HCT116 (cell line): ENCODE measurements at regions not wholly inside any gene's neighbourhood (a gene's known extent, or its start where the extent isn't known, plus 50 kb on each side); places are given as distances from the start of the nearest gene placed in this dataset.

Experiments
- CTCF ChIP-seq, 3 experiments: fragments of 200-600 bp in 1 of 3; sonication (generic) in 1 of 3; IDR thresholded peaks in 2 of 3; conservative IDR thresholded peaks in 1 of 3; 2 replicates each; pipeline ENCODE4 v1.5.1; 2012 to 2017; ENCODE audit warnings: low read depth in 2 of 3, low read length in 2 of 3, antibody characterized with exemption in 1 of 3, borderline replicate concordance in 1 of 3, control low read depth in 1 of 3, mild to moderate bottlenecking in 1 of 3, mixed read lengths in 1 of 3, mixed run types in 1 of 3, moderate library complexity in 1 of 3; ENCODE audit not compliant: insufficient read depth in 1 of 3
- EZH2 ChIP-seq: fragments of 200-600 bp; sonication (generic); IDR thresholded peaks from 2 replicates; pipeline ENCODE4 v1.6.1; 2017; ENCODE audit warnings: antibody characterized with exemption, mixed run types
- EZH2phosphoT487 ChIP-seq: fragments of 200-600 bp; IDR thresholded peaks from 2 replicates; pipeline ENCODE4 v1.6.1; 2018; ENCODE audit warnings: antibody characterized with exemption, borderline replicate concordance
- JUND ChIP-seq: IDR thresholded peaks from 2 replicates; pipeline ENCODE4 v1.6.1; 2012
- POLR2A ChIP-seq: IDR thresholded peaks from 2 replicates; pipeline ENCODE4 v1.7.0; 2011; ENCODE audit warnings: borderline replicate concordance; ENCODE audit not compliant: insufficient read depth, insufficient read length; ENCODE audit errors: extremely low read depth
- RAD21 ChIP-seq: IDR thresholded peaks from 2 replicates; pipeline ENCODE4 v1.6.1; 2012; ENCODE audit warnings: low read depth, mild to moderate bottlenecking
- SIN3A ChIP-seq: IDR thresholded peaks from 2 replicates; pipeline ENCODE4 v1.6.1; 2012; ENCODE audit warnings: low read depth
- SP1 ChIP-seq: IDR thresholded peaks from 2 replicates; pipeline ENCODE4 v1.6.1; 2012; ENCODE audit warnings: low read depth
- YY1 ChIP-seq: IDR thresholded peaks from 2 replicates; pipeline ENCODE4 v1.6.1; 2011; ENCODE audit warnings: low read length, low read depth, moderate library complexity, mild to moderate bottlenecking; ENCODE audit not compliant: insufficient replicate concordance; ENCODE audit errors: extremely low read depth
- ZBTB33 ChIP-seq: IDR thresholded peaks from 2 replicates; pipeline ENCODE4 v1.6.1; 2011; ENCODE audit warnings: mild to moderate bottlenecking, low read length, moderate library complexity; ENCODE audit not compliant: insufficient replicate concordance; ENCODE audit errors: extremely low read depth

DNA sequence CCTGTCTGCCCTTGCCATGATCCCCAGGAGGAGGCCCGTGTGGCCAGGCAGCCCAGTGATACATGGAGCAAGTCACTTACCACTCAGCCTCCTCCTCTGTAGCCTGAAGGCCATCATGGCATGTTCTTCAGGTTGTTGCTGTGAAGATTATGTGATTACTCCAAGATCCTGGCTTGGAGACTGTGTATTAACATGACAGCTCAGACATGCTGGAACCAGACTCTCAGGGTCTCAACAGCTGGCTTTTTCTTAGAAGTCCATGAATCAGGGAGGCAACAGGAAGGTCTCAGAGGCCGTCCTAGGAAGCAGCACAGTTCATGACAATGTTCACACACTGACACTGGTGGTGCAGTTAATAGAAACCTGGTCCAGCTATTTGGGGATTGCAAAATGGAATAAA lies 158.6 kb upstream of the TWIST2 start:
- TF ChIP-seq RAD21 (no peak), EZH2phosphoT487 (no peak), CTCF (IDR thresholded peaks at IDR 0.05 in 2 of 3, conservative IDR thresholded peaks at IDR 0.05 in 1 of 3; ENCODE audit: borderline replicate concordance in 1 of 3, insufficient read depth in 1 of 3, low read depth in 2 of 3, low read length in 2 of 3) (no peak), EZH2 (no peak), POLR2A (no peak), JUND (no peak), YY1 (no peak), SIN3A (no peak), ZBTB33 (no peak), SP1 (no peak)
